K562 (cell line): ENCODE measurements at regions not wholly inside any gene's neighbourhood (a gene's known extent, or its start where the extent isn't known, plus 50 kb on each side); places are given as distances from the start of the nearest gene placed in this dataset.

Experiments
- ATAC-seq: fragments of 200-7000 bp; cut with Tn5 transposase; 3 replicates; pipeline ENCODE4 v1.9.1; 2020; ENCODE audit warnings: moderate library complexity
- BruUV-seq: library from RNA; stranded (reverse); fragments of 400-500 nt; replicated peaks from 2 replicates; lab custom pipeline; 2021; lab: Mats Ljungman, UMichigan
- CTCF ChIA-PET: fragments of 300-600 bp; formaldehyde crosslinking; extraction: SDS; loops from one replicate; lab custom pipeline; 2021; ENCODE audit warnings: low intra/inter-chr PET ratio; lab: Yijun Ruan, JAX
- POLR2A ChIA-PET: fragments of 300-600, 350-650 bp; sonication (Branson Sonifier 250); formaldehyde crosslinking; extraction: SDS; loops from one replicate; lab custom pipeline; 2021; ENCODE audit warnings: antibody characterized with exemption, inconsistent platforms; lab: Yijun Ruan, JAX
- DNase-seq, 4 experiments: peaks; one replicate each; pipeline versions ENCODE4 v3.0.0 to v3.0.0-alpha.2; 2011 to 2018; ENCODE audit warnings: low spot score in 3 of 4, mixed read lengths in 3 of 4; ENCODE audit errors: extremely low read depth in 1 of 4
- FAIRE-seq: peaks from 2 replicates; lab custom pipeline; 2011; peaks lifted over from hg19 to GRCh38; lab: Jason Lieb, UNC
- H2AFZ ChIP-seq: 2 replicates; pipeline ENCODE4 v1.6.0; 2011; ENCODE audit warnings: low read depth, low read length, control low read depth, inconsistent platforms
- H3K27ac ChIP-seq: fragments of 200-600 bp; 3 replicates; pipeline ENCODE4 v1.8.0; 2011; ENCODE audit warnings: low read depth, mild to moderate bottlenecking, control low read depth, inconsistent platforms, low read length, moderate library complexity, mixed read lengths; ENCODE audit errors: extremely low read depth
- H3K27me3 ChIP-seq, 2 experiments: fragments of 300-600 bp in 1 of 2; 2 replicates in 1 of 2; 3 replicates in 1 of 2; pipeline versions ENCODE4 v1.6.0 to v1.8.0; 2011; ENCODE audit warnings: inconsistent platforms in 2 of 2, low read length in 2 of 2, mild to moderate bottlenecking in 1 of 2, mixed read lengths in 1 of 2, moderate library complexity in 1 of 2; ENCODE audit not compliant: control insufficient read depth in 2 of 2, insufficient read depth in 2 of 2
- H3K36me3 ChIP-seq: fragments of 300-600 bp; 3 replicates; pipeline ENCODE4 v1.8.0; 2011; ENCODE audit warnings: mild to moderate bottlenecking, low read length, inconsistent platforms; ENCODE audit not compliant: control insufficient read depth, insufficient read depth
- H3K4me1 ChIP-seq, 2 experiments: fragments of 200-600 bp in 1 of 2; replicated peaks in 1 of 2; 2 replicates in 1 of 2; 3 replicates in 1 of 2; pipeline versions ENCODE4 v1.5.1 to v1.8.0; 2011; ENCODE audit warnings: inconsistent platforms in 2 of 2, low read length in 2 of 2, mild to moderate bottlenecking in 1 of 2, mixed read lengths in 1 of 2, moderate library complexity in 1 of 2; ENCODE audit not compliant: control insufficient read depth in 2 of 2, insufficient read depth in 2 of 2
- H3K4me2 ChIP-seq: 2 replicates; pipeline ENCODE4 v1.6.1; 2011; ENCODE audit warnings: low read length, control low read depth, inconsistent platforms, mixed read lengths; ENCODE audit not compliant: insufficient read depth
- H3K4me3 ChIP-seq: fragments of 200-600 bp; sonication (generic), shearing (Covaris generic); 2 replicates; pipeline ENCODE4 v1.5.1; 2016; ENCODE audit warnings: control low read depth, inconsistent platforms
- H3K79me2 ChIP-seq: fragments of 200-600 bp; 3 replicates; pipeline ENCODE4 v1.8.0; 2011; ENCODE audit warnings: low read length, inconsistent platforms; ENCODE audit not compliant: control insufficient read depth, insufficient read depth
- H3K9ac ChIP-seq, 2 experiments: 2 replicates each; pipeline versions ENCODE4 v1.6.0 to v1.6.1; 2011; ENCODE audit warnings: low read depth in 2 of 2, low read length in 2 of 2, control low read depth in 1 of 2, inconsistent platforms in 1 of 2, mild to moderate bottlenecking in 1 of 2, mixed read lengths in 1 of 2; ENCODE audit not compliant: insufficient read depth in 1 of 2
- H3K9me1 ChIP-seq: one replicate; pipeline ENCODE4 v1.6.0; 2011; ENCODE audit warnings: inconsistent platforms, mild to moderate bottlenecking, low read length, moderate library complexity; ENCODE audit not compliant: control insufficient read depth, insufficient read depth
- H3K9me3 ChIP-seq: replicated peaks from 2 replicates; pipeline ENCODE4 v1.5.1; 2011; ENCODE audit warnings: low read depth, low read length, inconsistent platforms; ENCODE audit not compliant: control insufficient read depth, insufficient read depth
- H4K20me1 ChIP-seq: replicated peaks from 2 replicates; pipeline ENCODE4 v1.6.1; 2011; ENCODE audit warnings: low read length, inconsistent platforms, mixed read lengths; ENCODE audit not compliant: control insufficient read depth, insufficient read depth
- CEBPG ChIP-seq, 3 experiments: fragments of 200-800 bp in 1 of 3; sonication (Bioruptor generic) in 1 of 3; sonication (generic) in 1 of 3; formaldehyde crosslinking in 1 of 3; IDR thresholded peaks in 2 of 3; conservative IDR thresholded peaks in 1 of 3; 2 replicates each; pipeline versions ENCODE4 v1.6.1 to v1.8.0; 2016 to 2022; ENCODE audit warnings: missing compliant biosample characterization in 2 of 3, missing genetic modification characterization in 2 of 3, mild to moderate bottlenecking in 1 of 3, missing genetic modification reagents in 1 of 3
- ELF1 ChIP-seq: fragments of 200-800 bp; sonication (Bioruptor generic); IDR thresholded peaks from 2 replicates; pipeline ENCODE4 v1.6.1; 2016; ENCODE audit warnings: missing genetic modification characterization, missing compliant biosample characterization
- ELF4 ChIP-seq: fragments of 450-650 bp; formaldehyde crosslinking; IDR thresholded peaks from 2 replicates; pipeline ENCODE4 v1.4.0; 2022; ENCODE audit warnings: missing genetic modification characterization
- ELK1 ChIP-seq: sonication (generic); formaldehyde crosslinking; IDR thresholded peaks from 2 replicates; pipeline ENCODE4 v1.8.1; 2022; ENCODE audit warnings: missing genetic modification reagents
- FOXA3 ChIP-seq, 2 experiments: fragments of 450-650 bp in 1 of 2; sonication (generic) in 1 of 2; formaldehyde crosslinking; IDR thresholded peaks in 1 of 2; conservative IDR thresholded peaks in 1 of 2; 2 replicates each; pipeline versions ENCODE4 v1.4.0 to v1.8.0; 2020 to 2022; ENCODE audit warnings: mild to moderate bottlenecking in 2 of 2, missing genetic modification reagents in 1 of 2
- ILF3 ChIP-seq: fragments of 450-650 bp; IDR thresholded peaks from 2 replicates; pipeline ENCODE4 v1.6.1; 2018; ENCODE audit warnings: antibody characterized with exemption, mild to moderate bottlenecking, moderate library complexity, borderline replicate concordance
- PRMT5 ChIP-seq: sonication (generic); formaldehyde crosslinking; IDR thresholded peaks from 2 replicates; pipeline ENCODE4 v1.5.0; 2020; ENCODE audit warnings: missing genetic modification reagents
- SLC30A9 ChIP-seq: fragments of 250-450 bp; sonication (Bioruptor Pico); IDR thresholded peaks from 2 replicates; pipeline ENCODE4 v1.8.0; 2022; ENCODE audit warnings: mild to moderate bottlenecking, moderate library complexity
- SOX6 ChIP-seq: fragments of 450-650 bp; IDR thresholded peaks from 2 replicates; pipeline ENCODE4 v1.6.1; 2014; ENCODE audit warnings: mild to moderate bottlenecking
- TCF7 ChIP-seq: sonication (generic); IDR thresholded peaks from 2 replicates; pipeline ENCODE4 v1.6.1; 2016; ENCODE audit warnings: antibody characterized with exemption, borderline replicate concordance
- ZNF184 ChIP-seq: sonication (generic); formaldehyde crosslinking; IDR thresholded peaks from 2 replicates; pipeline ENCODE4 v1.5.0; 2020; ENCODE audit warnings: missing genetic modification reagents
- ZNF197 ChIP-seq: fragments of 200-800 bp; sonication (Bioruptor generic); IDR thresholded peaks from 2 replicates; pipeline ENCODE4 v1.6.1; 2016; ENCODE audit warnings: low read depth, missing genetic modification characterization, missing compliant biosample characterization
- WGBS: fragments of 100-300 bp; shearing (Covaris generic); methylation state at CpG from one replicate; pipeline ENCODE4 v1.1.6; 2016; ENCODE audit warnings: low coverage, mixed read lengths; ENCODE audit not compliant: insufficient coverage; ENCODE audit errors: missing lambda C conversion rate; 5-methylcytosine and 5-hydroxymethylcytosine counted together
- in situ Hi-C: fragments of 300-500 bp; cut with MboI; formaldehyde crosslinking; loops from 4 replicates; pipeline ENCODE4 v1.15.0; 2018; ENCODE audit warnings: inconsistent platforms, mixed read lengths
- intact Hi-C: fragments of 100-400 bp; cut with micrococcal nuclease; formaldehyde crosslinking; loops from 2 replicates; pipeline ENCODE4 v1.14.2; 2022

GRCh38 chr4:136918772-136919171 lies 613.5 kb downstream of the PCDH18 start:
- no TSS peak for BruUV-seq
- H3K9me1 ChIP-seq: no peaks in the 10 kb centered on the region
- H4K20me1 ChIP-seq: no peaks in the 10 kb centered on the region

More at GRCh38 chr4:136918772-136919171, 613.5 kb downstream of the PCDH18 start:
- Histone ChIP-seq H3K27ac (no peak overlapping the region), H3K9me3 (no peaks in the 10 kb centered on the region; the same call in 1 of the 2 replicates), H3K79me2 (no peaks in the 10 kb centered on the region), H3K9ac (no peak overlapping the region), H3K4me1 (no peaks in the 10 kb centered on the region), H3K27me3 (no peaks in the 10 kb centered on the region), H3K4me2 (no peak overlapping the region), H2AFZ (no peak overlapping the region), H3K36me3 (no peaks in the 10 kb centered on the region), H3K4me3 (no peak overlapping the region)
- in situ Hi-C loops (no loop called here), intact Hi-C loops (no loop called here)
- FAIRE-seq (no peak), ATAC-seq (no peak), DNase-seq (no peak)
- TF ChIP-seq ZNF197 (CRISPR knock-in tag) (no peak), TCF7 (no peak), ZNF184 (no peak), CEBPG (CRISPR knock-in tag; IDR thresholded peaks at IDR 0.05) (no peak), CEBPG (tag; conservative IDR thresholded peaks at IDR 0.05 in 1 of 2, IDR thresholded peaks at IDR 0.05 in 1 of 2) (no peak), FOXA3 (CRISPR knock-in tag; conservative IDR thresholded peaks at IDR 0.05 in 1 of 2, IDR thresholded peaks at IDR 0.05 in 1 of 2) (no peak), ILF3 (no peak), PRMT5 (no peak), ELK1 (CRISPR knock-in tag) (no peak), ELF1 (tag) (no peak), SOX6 (no peak), SLC30A9 (CRISPR knock-in tag) (no peak), ELF4 (no peak)
- ChIA-PET CTCF (no interaction called here), POLR2A (no interaction called here)
- 0% methylated on average over 4 of the region's 4 CpGs for WGBS
